LoVo (cell line): ENCODE measurements at regions not wholly inside any gene's neighbourhood (a gene's known extent, or its start where the extent isn't known, plus 50 kb on each side); places are given as distances from the start of the nearest gene placed in this dataset.
"Not testable (repeated sequence)": the region's sequence is repeated elsewhere in the genome, so short reads cannot be mapped to it uniquely, and the experiment has no call there.

Experiments
- DNase-seq: peaks from one replicate; pipeline ENCODE4 v3.0.0-alpha.2; 2016; ENCODE audit warnings: low spot score

DNA sequence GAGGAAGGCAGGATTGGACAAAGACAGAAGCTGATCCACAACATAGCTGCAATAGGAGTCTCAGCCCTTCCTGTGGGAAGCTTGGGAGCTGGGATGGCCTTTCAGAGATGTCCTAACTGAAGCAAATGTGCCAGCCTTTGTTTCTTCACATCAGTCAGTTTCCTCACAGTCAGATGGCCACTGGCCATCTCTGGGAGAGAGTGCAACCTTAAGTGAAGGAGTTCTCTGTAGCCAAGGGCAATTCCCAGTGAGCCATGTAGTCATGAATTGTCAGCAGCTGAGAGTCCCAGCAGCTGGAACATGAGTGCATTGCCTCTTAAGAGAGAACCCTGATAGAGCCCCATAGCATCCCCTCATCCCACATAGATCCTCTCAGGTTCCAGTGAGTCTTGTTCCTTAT is 89.1 kb upstream of the LIFR start:
- no peak for DNase-seq

GRCh38 chr5:38648703-38649291 is 92.4 kb upstream of the LIFR start:
- DNase-seq, result no peak

- DNase-seq, result no peak
Observed at GRCh38 chr5:38650540-38650939, 94.1 kb upstream of the LIFR start.

DNA sequence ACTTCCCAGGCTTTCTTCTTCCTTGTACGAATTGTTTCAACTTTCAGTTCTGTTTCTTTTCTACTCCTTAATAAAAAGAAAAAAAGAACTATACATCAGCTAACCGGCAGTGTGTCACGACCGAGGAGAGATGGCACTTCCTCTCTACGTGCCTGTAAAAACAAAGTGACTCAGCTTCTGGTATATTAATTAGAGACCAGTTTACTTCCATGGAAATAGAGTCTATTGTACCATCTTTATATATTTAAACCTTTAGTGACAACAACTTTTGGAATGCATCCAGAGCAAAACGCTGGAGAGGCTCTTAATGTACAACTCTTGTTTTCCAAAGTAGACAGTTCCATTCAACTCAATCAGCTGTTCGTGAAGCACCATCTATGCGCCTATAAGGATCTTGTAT is 94.5 kb upstream of the LIFR start:
- DNase-seq, result peak; percentile 18

DNA sequence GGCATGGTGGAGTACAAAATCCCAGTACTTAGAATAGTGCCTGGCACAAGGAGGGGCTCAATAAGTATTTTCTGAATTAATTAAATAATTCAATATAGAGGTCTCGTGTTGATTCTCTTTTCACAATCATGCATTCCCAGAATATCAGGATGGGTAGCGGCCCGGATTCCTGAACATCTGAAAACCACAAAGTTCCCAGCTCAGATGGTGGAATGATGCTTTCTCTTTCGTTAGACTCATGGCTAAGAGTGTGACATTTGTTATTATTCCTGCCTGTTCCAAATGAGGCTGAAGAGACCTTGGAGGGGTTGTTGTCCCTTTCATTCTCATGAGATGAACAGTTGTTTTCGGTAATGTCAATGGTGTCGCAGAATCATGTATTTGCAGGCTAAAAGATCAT is 95.4 kb upstream of the LIFR start:
- DNase-seq, result no peak

DNA sequence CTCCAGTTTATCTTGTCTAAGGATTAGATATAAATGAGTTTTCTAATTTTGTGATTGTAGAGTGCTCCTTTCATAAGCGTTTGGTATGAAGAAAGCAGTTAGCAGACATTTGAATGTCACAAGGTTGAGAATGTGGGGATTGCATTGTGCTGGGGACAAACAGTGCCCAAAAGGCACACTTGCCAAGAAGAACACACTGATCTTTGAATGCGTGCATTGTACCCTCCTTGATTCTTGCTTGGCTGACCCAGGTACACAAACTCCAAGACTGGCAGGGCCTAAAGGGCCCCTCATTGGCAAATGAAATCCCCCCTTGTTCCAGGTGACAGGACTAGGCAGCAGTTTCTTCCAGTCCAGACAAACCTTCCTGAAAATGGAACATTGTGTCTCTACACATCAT is 96.9 kb upstream of the LIFR start:
- DNase-seq, result no peak

DNA sequence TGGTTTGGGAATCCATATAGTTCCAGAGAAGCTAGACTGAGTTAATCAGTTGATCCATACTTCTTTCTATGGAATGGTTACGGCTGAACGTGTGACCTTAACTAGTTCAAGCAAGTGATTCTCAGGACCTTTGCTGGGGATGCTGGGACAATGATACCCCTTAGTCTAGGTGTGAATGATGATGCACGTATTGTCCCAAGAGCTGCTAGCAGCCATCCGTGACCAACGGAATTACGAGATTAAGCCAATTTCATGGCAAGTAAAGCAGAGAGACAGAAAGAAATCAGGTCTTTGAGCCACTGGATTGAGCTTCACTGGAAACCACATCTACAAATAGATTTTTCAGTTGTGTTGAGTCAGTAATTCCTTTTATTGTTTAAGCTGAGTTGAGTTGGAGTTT is 99.2 kb upstream of the LIFR start:
- no peak for DNase-seq

DNA sequence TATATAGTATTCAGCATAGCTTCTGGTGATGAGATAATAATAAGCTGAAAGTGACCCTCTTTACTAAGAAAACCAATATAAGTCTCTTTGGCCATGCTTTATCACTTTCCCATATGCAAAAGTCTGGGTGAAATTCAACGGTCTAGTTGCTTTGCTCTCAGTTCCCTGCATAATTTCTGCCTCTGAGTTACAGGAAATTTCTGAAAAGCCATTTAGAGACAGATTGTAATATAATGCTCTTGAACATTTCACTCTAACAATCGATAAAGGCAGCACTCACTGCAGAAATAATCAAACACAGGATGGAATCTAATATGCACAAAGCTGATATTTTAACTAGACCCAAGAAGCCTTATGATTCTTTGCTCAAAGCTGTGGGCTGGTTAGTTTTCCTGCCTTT is 100.1 kb upstream of the LIFR start:
- DNase-seq, result no peak

DNA sequence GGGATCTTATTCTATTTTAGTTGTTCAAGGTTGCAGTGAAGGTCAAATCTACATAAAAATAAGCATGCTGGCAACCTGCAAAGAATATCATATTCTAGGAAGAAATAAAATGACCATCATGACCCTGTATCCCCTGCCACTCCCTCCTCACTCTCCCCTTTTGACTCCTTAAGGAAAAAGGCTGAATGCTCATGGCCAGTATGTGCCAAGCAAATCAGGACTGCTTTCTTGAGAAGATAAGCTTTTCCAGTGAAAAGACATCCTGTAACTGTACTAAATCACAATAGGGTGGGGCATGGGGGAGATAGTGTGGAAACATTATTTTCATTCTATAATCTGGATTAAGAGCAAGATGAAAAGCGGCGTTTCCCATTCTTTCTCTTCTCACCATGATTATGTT is 100.6 kb upstream of the LIFR start:
- no peak for DNase-seq

GRCh38 chr5:38660194-38660668 is 103.8 kb upstream of the LIFR start:
- DNase-seq, result peak; percentile 75

- no peak for DNase-seq
Observed at GRCh38 chr5:38662090-38662489, 105.6 kb upstream of the LIFR start.

- DNase-seq, result no peak
Observed at GRCh38 chr5:38663249-38663648, 106.8 kb upstream of the LIFR start.

GRCh38 chr5:38666668-38667498 is 110.4 kb upstream of the LIFR start:
- no peak for DNase-seq

DNA sequence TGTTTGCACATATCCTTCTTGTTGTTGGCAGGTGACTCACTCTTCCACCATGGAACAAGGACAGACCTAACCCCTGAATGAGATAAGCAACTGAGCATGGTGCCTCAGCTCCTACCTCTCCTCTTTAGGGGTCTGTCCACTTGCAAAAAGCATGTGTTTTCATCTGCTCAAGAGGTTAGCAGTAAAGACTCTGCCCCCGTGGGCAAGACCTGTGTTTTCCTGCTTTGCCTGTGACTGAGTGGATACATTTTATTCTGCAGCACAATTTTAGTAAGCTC is 111.0 kb upstream of the LIFR start:
- no peak for DNase-seq

- no peak for DNase-seq
Observed at GRCh38 chr5:38669361-38669880, 113.0 kb upstream of the LIFR start.

- DNase-seq, result no peak
Observed at GRCh38 chr5:38670066-38670465, 113.6 kb upstream of the LIFR start.

GRCh38 chr5:38670878-38671277 is 114.4 kb upstream of the LIFR start:
- no peak for DNase-seq

DNA sequence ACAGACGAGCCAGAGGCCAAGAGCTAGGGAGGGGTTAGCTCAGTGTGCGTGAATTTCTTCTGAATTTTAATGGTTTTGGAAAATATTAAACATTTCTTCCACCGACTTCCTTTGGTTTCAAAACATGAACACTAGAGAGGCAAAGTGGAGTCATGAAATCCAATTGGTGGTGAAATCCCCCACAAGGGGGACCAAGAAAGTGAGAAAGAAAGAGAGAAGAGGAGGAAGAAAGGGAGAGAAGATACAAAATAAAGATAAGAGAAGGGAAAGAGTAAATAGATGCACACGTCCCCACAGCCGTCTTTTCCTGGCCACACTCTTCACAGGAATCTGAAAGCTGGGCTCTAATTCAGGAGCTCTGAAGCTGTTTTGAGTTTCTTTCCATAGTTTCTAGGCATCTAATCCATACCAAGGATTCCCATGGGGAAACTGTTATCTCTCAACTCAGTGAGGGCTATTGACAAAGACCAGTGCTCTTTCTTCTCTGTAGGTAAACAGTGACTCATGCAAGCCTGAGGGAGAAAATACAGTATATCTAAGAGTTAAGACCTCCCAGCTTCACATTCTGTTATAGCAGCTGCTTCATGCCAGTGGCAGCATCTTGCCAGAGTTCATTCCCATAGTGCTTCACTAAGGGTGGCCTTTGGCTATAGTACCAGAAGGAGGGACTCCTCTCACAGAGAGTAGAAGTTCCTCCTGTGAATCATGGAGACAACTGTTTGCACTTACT is 115.8 kb upstream of the LIFR start:
- DNase-seq, result no peak

DNA sequence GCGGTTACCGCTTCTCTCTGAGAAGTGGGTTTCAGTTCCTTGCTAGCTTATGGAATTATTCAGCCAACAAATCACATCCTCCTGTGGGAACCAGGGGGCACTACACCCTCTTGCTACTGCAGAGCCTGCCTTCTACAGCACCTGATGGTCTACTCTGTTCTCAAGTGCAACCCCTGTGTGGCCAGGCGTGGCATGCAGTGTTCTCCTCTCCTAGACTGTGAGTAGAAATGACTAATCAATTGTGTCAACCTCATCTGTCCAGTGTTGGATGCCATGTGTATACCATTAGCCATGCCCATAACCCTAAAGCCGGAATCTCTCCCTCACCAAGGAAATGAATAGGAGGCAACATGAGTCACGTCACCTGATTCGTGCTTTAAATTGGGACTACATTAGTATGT is 117.2 kb upstream of the LIFR start:
- no peak for DNase-seq

DNA sequence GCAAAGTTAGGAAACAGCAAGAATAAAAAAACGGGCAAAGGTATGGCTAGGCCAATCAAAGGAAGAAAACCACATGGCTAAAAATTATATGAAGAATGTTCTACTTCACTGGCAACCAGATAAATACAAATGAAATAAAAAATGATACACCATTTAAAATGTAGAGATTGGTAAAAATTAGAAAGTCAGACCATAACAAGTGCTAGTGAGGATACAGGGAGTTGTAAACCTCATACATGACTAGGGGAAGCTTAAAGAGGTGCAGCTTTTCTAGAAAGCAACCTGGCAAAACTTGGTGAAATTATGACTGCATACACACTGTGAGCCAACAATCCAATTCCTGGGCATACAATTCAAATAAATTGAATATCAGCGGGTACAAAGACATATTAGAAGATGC is 119.0 kb upstream of the LIFR start:
- no peak for DNase-seq

GRCh38 chr5:38677636-38678035 is 121.2 kb upstream of the LIFR start:
- no peak for DNase-seq

GRCh38 chr5:38678076-38678475 is 121.6 kb upstream of the LIFR start:
- DNase-seq, result no peak

GRCh38 chr5:38678697-38679096 is 122.3 kb upstream of the LIFR start:
- DNase-seq, result not testable (repeated sequence)
